Keratinocyte (primary cell): ENCODE measurements at regions not wholly inside any gene's neighbourhood (a gene's known extent, or its start where the extent isn't known, plus 50 kb on each side); places are given as distances from the start of the nearest gene placed in this dataset.

Experiments used
- DNase-seq: peaks from one replicate; pipeline ENCODE4 v3.0.0-alpha.2; 2011; ENCODE audit warnings: low read depth, missing footprints, low spot score
- FAIRE-seq: peaks from 2 replicates; lab custom pipeline; 2011; peaks lifted over from hg19 to GRCh38; lab: Jason Lieb, UNC
- H2AFZ ChIP-seq: 2 replicates; pipeline ENCODE4 v1.6.0; 2012; ENCODE audit warnings: low read length, control low read depth, inconsistent platforms; ENCODE audit not compliant: control insufficient read depth
- H3K27ac ChIP-seq: 2 replicates; pipeline ENCODE4 v1.5.1; 2011; ENCODE audit warnings: low read length; ENCODE audit not compliant: control insufficient read depth, insufficient read depth
- H3K27me3 ChIP-seq: 3 replicates; pipeline ENCODE4 v1.6.0; 2011; ENCODE audit warnings: low read length; ENCODE audit not compliant: control insufficient read depth, insufficient read depth; ENCODE audit errors: extremely low read depth
- H3K36me3 ChIP-seq, 2 experiments: 2 replicates in 1 of 2; 3 replicates in 1 of 2; pipeline ENCODE4 v1.5.1; 2011; ENCODE audit warnings: low read length in 2 of 2, mild to moderate bottlenecking in 1 of 2; ENCODE audit not compliant: control insufficient read depth in 2 of 2, insufficient read depth in 2 of 2; ENCODE audit errors: extremely low read depth in 1 of 2
- H3K4me1 ChIP-seq: 3 replicates; pipeline ENCODE4 v1.5.1; 2011; ENCODE audit warnings: low read length; ENCODE audit not compliant: control insufficient read depth, insufficient read depth; ENCODE audit errors: extremely low read depth
- H3K4me2 ChIP-seq: 3 replicates; pipeline ENCODE4 v1.6.0; 2011; ENCODE audit warnings: low read depth, low read length; ENCODE audit not compliant: control insufficient read depth, insufficient read depth; ENCODE audit errors: extremely low read depth
- H3K4me3 ChIP-seq, 3 experiments: fragments of 200-600 bp in 1 of 3; sonication (generic) in 1 of 3; 2 replicates in 2 of 3; 3 replicates in 1 of 3; pipeline ENCODE4 v1.5.1; 2011 to 2016; ENCODE audit warnings: low read length in 3 of 3, mild to moderate bottlenecking in 3 of 3, control low read depth in 2 of 3, inconsistent platforms in 1 of 3, low read depth in 1 of 3, mixed read lengths in 1 of 3, mixed run types in 1 of 3, moderate library complexity in 1 of 3; ENCODE audit not compliant: control insufficient read depth in 2 of 3, insufficient read depth in 2 of 3; ENCODE audit errors: extremely low read depth in 1 of 3
- H3K79me2 ChIP-seq: 2 replicates; pipeline ENCODE4 v1.6.0; 2012; ENCODE audit warnings: low read length; ENCODE audit not compliant: control insufficient read depth, insufficient read depth
- H3K9ac ChIP-seq: 3 replicates; pipeline ENCODE4 v1.6.0; 2011; ENCODE audit warnings: low read length; ENCODE audit not compliant: control insufficient read depth, insufficient read depth; ENCODE audit errors: extremely low read depth
- H3K9me1 ChIP-seq: 3 replicates; pipeline ENCODE4 v1.6.0; 2011; ENCODE audit warnings: low read length; ENCODE audit not compliant: control insufficient read depth, insufficient read depth; ENCODE audit errors: extremely low read depth
- H3K9me3 ChIP-seq: 2 replicates; pipeline ENCODE4 v1.5.1; 2012; ENCODE audit warnings: low read depth, low read length; ENCODE audit not compliant: control insufficient read depth
- H4K20me1 ChIP-seq: 3 replicates; pipeline ENCODE4 v1.6.0; 2011; ENCODE audit warnings: low read length; ENCODE audit not compliant: control insufficient read depth, insufficient read depth; ENCODE audit errors: extremely low read depth
- CTCF ChIP-seq, 3 experiments: IDR thresholded peaks in 1 of 3; conservative IDR thresholded peaks in 1 of 3; optimal IDR thresholded peaks in 1 of 3; 2 replicates in 2 of 3; 3 replicates in 1 of 3; pipeline versions ENCODE3 to v1.5.1; 2011; ENCODE audit warnings: low read length in 3 of 3, mild to moderate bottlenecking in 3 of 3, moderate library complexity in 2 of 3, control low read depth in 1 of 3, inconsistent platforms in 1 of 3; ENCODE audit not compliant: insufficient read depth in 2 of 3; ENCODE audit errors: extremely low read depth in 1 of 3
- EZH2 ChIP-seq: IDR thresholded peaks from one replicate; pipeline ENCODE4 v1.6.1; 2012; ENCODE audit warnings: inconsistent platforms, mild to moderate bottlenecking, low read length, moderate library complexity
- dilution Hi-C: fragments of 300-500 bp; cut with MboI; formaldehyde crosslinking; loops from one replicate; pipeline ENCODE4 v1.7.0; 2020; ENCODE audit warnings: low sequenced_read_pairs; ENCODE audit not compliant: extremely low pct_ligation_motif_present

GRCh38 chr12:33223956-33224355 lies 215.7 kb downstream of the SYT10 start:
- Histone ChIP-seq H2AFZ (no peak overlapping the region), H3K9me1 (no peaks in the 10 kb centered on the region), H4K20me1 (no peaks in the 10 kb centered on the region), H3K9me3 (no peaks in the 10 kb centered on the region), H3K4me3 (no peak overlapping the region), H3K9ac (no peak overlapping the region), H3K4me2 (no peak overlapping the region), H3K4me1 (no peaks in the 10 kb centered on the region), H3K27me3 (no peaks in the 10 kb centered on the region), H3K27ac (no peak overlapping the region), H3K36me3 (no peaks in the 10 kb centered on the region), H3K79me2 (no peaks in the 10 kb centered on the region)
- DNase-seq = no peak
- FAIRE-seq = peak; percentile 83
- dilution Hi-C loops = no loop called here
- no peak for TF ChIP-seq EZH2
- TF ChIP-seq CTCF (optimal IDR thresholded peaks at IDR 0.05 in 1 of 3, IDR thresholded peaks at IDR 0.05 in 1 of 3, conservative IDR thresholded peaks at IDR 0.05 in 1 of 3; ENCODE audit: extremely low read depth in 1 of 3, insufficient read depth in 2 of 3, low read length in 3 of 3) = no peak

DNA sequence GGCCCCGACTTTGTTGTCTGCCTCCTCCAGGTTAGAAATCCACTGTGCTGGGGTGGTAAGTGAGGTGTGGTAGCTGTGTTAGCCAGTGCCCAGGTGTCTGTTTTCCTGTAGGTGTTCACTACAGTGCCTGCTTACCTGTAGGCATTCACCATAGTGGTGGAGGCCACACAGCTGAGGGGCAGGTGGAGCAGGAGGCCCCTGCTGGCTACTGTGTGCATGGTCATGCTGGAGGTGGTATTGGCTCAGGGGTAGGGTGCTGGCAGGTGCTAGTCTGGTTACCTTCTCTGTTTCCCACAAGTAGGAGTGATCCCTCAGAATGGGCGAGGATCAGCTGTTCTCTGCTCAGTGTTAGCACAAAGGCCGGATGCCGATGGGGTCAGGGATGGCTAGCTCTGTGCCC lies 217.3 kb downstream of the SYT10 start:
- Histone ChIP-seq H3K27me3 (no peaks in the 10 kb centered on the region), H3K36me3 (no peaks in the 10 kb centered on the region), H4K20me1 (no peaks in the 10 kb centered on the region), H3K9me1 (no peaks in the 10 kb centered on the region), H3K79me2 (no peaks in the 10 kb centered on the region), H3K4me2 (no peak overlapping the region), H3K9me3 (no peaks in the 10 kb centered on the region), H2AFZ (no peak overlapping the region), H3K27ac (no peak overlapping the region), H3K4me1 (no peaks in the 10 kb centered on the region), H3K4me3 (no peak overlapping the region), H3K9ac (no peak overlapping the region)
- dilution Hi-C loops = no loop called here
- no peak for TF ChIP-seq EZH2
- no peak for TF ChIP-seq CTCF (optimal IDR thresholded peaks at IDR 0.05 in 1 of 3, IDR thresholded peaks at IDR 0.05 in 1 of 3, conservative IDR thresholded peaks at IDR 0.05 in 1 of 3; ENCODE audit: extremely low read depth in 1 of 3, insufficient read depth in 2 of 3, low read length in 3 of 3)
- DNase-seq (no peak), FAIRE-seq (no peak)
